ENCODE measurements at regions not wholly inside any gene's neighbourhood (a gene's known extent, or its start where the extent isn't known, plus 50 kb on each side); places are given as distances from the start of the nearest gene placed in this dataset.

DNA sequence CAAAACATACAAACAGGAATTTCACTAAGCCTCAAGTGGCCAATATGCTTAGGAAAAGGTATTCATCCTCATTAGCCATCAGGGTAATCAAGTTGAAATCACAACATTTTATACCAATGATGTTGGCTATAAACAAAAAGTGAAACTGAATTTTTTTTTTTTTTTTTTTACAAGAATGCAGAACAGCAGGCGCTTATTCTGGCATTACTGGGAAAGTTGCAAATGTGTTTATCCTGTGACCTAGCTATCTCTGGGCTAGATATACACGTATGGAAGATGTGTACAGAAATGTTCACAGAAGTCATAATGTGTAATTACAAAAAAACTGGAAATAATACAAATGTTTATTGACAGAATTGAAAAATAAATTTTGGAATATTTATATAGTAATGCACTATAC, 1430.4 kb upstream of the TENM3 start:
- DNase-seq (no peak), FAIRE-seq (no peak)
- Histone ChIP-seq H3K4me1 (ENCODE audit: control insufficient read depth in 2 of 3, insufficient read depth in 2 of 3, low read depth in 1 of 3, low read length in 3 of 3) (no peaks in the 10 kb centered on the region), H3K27ac (ENCODE audit: low read depth in 2 of 2, low read length in 2 of 2) (no peak overlapping the region), H3K9me3 (ENCODE audit: control insufficient read depth in 2 of 3, insufficient read depth in 1 of 3, low read length in 3 of 3) (no peaks in the 10 kb centered on the region), H3K27me3 (ENCODE audit: control insufficient read depth, insufficient read depth, low read length) (no peaks in the 10 kb centered on the region), H3K9ac (ENCODE audit: low read length in 3 of 3) (no peak overlapping the region), H3K36me3 (ENCODE audit: control insufficient read depth in 2 of 3, insufficient read depth in 3 of 3, low read length in 3 of 3) (no peaks in the 10 kb centered on the region), H3K4me3 (ENCODE audit: low read length in 3 of 3) (no peak overlapping the region)
- intact Hi-C loops (cut with DNase I) = no loop called here
- TF ChIP-seq, protein P1, sequence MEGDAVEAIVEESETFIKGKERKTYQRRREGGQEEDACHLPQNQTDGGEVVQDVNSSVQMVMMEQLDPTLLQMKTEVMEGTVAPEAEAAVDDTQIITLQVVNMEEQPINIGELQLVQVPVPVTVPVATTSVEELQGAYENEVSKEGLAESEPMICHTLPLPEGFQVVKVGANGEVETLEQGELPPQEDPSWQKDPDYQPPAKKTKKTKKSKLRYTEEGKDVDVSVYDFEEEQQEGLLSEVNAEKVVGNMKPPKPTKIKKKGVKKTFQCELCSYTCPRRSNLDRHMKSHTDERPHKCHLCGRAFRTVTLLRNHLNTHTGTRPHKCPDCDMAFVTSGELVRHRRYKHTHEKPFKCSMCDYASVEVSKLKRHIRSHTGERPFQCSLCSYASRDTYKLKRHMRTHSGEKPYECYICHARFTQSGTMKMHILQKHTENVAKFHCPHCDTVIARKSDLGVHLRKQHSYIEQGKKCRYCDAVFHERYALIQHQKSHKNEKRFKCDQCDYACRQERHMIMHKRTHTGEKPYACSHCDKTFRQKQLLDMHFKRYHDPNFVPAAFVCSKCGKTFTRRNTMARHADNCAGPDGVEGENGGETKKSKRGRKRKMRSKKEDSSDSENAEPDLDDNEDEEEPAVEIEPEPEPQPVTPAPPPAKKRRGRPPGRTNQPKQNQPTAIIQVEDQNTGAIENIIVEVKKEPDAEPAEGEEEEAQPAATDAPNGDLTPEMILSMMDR (IDR thresholded peaks at IDR 0.05; ENCODE audit: borderline replicate concordance, extremely low read depth, insufficient read depth) = no peak

DNA sequence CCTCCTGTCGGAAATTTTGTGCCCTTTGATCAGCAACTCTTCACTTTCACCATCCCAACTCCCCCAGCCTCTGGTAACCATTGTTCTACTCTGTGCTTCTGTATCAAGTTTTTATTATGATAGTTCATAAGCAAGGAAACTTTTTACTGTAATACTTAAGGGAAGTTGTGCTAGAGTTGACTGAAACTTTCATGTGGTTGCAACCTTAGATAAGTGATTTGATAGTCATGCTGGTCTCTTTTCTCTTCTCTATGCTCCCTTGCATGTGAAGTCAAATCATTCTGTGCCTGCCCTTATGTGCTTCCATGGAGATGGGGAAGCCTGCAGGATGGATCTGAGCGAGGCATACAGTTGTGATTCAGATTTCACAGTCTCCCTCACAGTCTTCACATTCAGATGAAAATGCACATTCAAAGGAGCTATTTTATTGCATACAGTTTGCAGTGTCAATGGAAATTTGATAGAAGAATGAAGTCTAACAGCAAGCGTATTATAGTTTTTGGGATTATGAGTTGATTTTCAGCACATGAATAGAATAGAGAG, 1428.3 kb upstream of the TENM3 start:
- no peaks in the 10 kb centered on the region for H3K36me3 ChIP-seq (ENCODE audit: control insufficient read depth in 2 of 3, insufficient read depth in 3 of 3, low read length in 3 of 3)
- FAIRE-seq (no peak), DNase-seq (no peak)
- no peak overlapping the region for H3K9ac ChIP-seq (ENCODE audit: low read length in 3 of 3)
- H3K4me1 ChIP-seq (ENCODE audit: control insufficient read depth in 2 of 3, insufficient read depth in 2 of 3, low read depth in 1 of 3, low read length in 3 of 3) = no peaks in the 10 kb centered on the region
- intact Hi-C loops (cut with DNase I) = no loop called here
- H3K27ac ChIP-seq (ENCODE audit: low read depth in 2 of 2, low read length in 2 of 2) = no peak overlapping the region
- no peaks in the 10 kb centered on the region for H3K27me3 ChIP-seq (ENCODE audit: control insufficient read depth, insufficient read depth, low read length)
- no peaks in the 10 kb centered on the region for H3K9me3 ChIP-seq (ENCODE audit: control insufficient read depth in 2 of 3, insufficient read depth in 1 of 3, low read length in 3 of 3)
- no peak overlapping the region for H3K4me3 ChIP-seq (ENCODE audit: low read length in 3 of 3)
- TF ChIP-seq, protein P1 (IDR thresholded peaks at IDR 0.05; ENCODE audit: borderline replicate concordance, extremely low read depth, insufficient read depth) = no peak

GRCh38 chr4:180817529-180817928, 1425.7 kb upstream of the TENM3 start:
- DNase-seq (no peak), FAIRE-seq (no peak)
- intact Hi-C loops (cut with DNase I) = no loop called here
- Histone ChIP-seq H3K27ac (ENCODE audit: low read depth in 2 of 2, low read length in 2 of 2) (no peak overlapping the region), H3K9me3 (ENCODE audit: control insufficient read depth in 2 of 3, insufficient read depth in 1 of 3, low read length in 3 of 3) (no peaks in the 10 kb centered on the region), H3K36me3 (ENCODE audit: control insufficient read depth in 2 of 3, insufficient read depth in 3 of 3, low read length in 3 of 3) (no peaks in the 10 kb centered on the region), H3K9ac (ENCODE audit: low read length in 3 of 3) (no peak overlapping the region), H3K4me1 (ENCODE audit: control insufficient read depth in 2 of 3, insufficient read depth in 2 of 3, low read depth in 1 of 3, low read length in 3 of 3) (no peaks in the 10 kb centered on the region), H3K27me3 (ENCODE audit: control insufficient read depth, insufficient read depth, low read length) (no peaks in the 10 kb centered on the region), H3K4me3 (ENCODE audit: low read length in 3 of 3) (no peak overlapping the region)
- TF ChIP-seq, protein P1 (IDR thresholded peaks at IDR 0.05; ENCODE audit: borderline replicate concordance, extremely low read depth, insufficient read depth) = no peak

GRCh38 chr4:180823108-180823507, 1420.1 kb upstream of the TENM3 start:
- H3K9ac ChIP-seq (ENCODE audit: low read length in 3 of 3) = no peak overlapping the region
- H3K27ac ChIP-seq (ENCODE audit: low read depth in 2 of 2, low read length in 2 of 2) = no peak overlapping the region
- no peak for FAIRE-seq
- no peak overlapping the region for H3K4me3 ChIP-seq (ENCODE audit: low read length in 3 of 3)
- no peaks in the 10 kb centered on the region for H3K9me3 ChIP-seq (ENCODE audit: control insufficient read depth in 2 of 3, insufficient read depth in 1 of 3, low read length in 3 of 3)
- no peaks in the 10 kb centered on the region for H3K27me3 ChIP-seq (ENCODE audit: control insufficient read depth, insufficient read depth, low read length)
- DNase-seq = no peak
- intact Hi-C loops (cut with DNase I) = no loop called here
- H3K4me1 ChIP-seq (ENCODE audit: control insufficient read depth in 2 of 3, insufficient read depth in 2 of 3, low read depth in 1 of 3, low read length in 3 of 3) = no peaks in the 10 kb centered on the region
- TF ChIP-seq, protein P1 (IDR thresholded peaks at IDR 0.05; ENCODE audit: borderline replicate concordance, extremely low read depth, insufficient read depth) = no peak
- H3K36me3 ChIP-seq (ENCODE audit: control insufficient read depth in 2 of 3, insufficient read depth in 3 of 3, low read length in 3 of 3) = no peaks in the 10 kb centered on the region

Measured in kidney (tissue), 13 donors.